ENCODE measurements at regions not wholly inside any gene's neighbourhood (a gene's known extent, or its start where the extent isn't known, plus 50 kb on each side); places are given as distances from the start of the nearest gene placed in this dataset.

GRCh38 chr9:30758726-30759446 is 1625.6 kb upstream of the ACO1 start:
- Histone ChIP-seq H3K9me3 (no peaks in the 10 kb centered on the region), H3K27me3 (replicated peaks; ENCODE audit: insufficient read depth) (no peaks in the 10 kb centered on the region), H3K36me3 (no peaks in the 10 kb centered on the region), H3K27ac (no peak overlapping the region), H3K4me3 (no peak overlapping the region), H3K4me1 (replicated peaks) (no peaks in the 10 kb centered on the region)
- TF ChIP-seq POLR2A (IDR thresholded peaks at IDR 0.05) = no peak
- TF ChIP-seq, protein P1, sequence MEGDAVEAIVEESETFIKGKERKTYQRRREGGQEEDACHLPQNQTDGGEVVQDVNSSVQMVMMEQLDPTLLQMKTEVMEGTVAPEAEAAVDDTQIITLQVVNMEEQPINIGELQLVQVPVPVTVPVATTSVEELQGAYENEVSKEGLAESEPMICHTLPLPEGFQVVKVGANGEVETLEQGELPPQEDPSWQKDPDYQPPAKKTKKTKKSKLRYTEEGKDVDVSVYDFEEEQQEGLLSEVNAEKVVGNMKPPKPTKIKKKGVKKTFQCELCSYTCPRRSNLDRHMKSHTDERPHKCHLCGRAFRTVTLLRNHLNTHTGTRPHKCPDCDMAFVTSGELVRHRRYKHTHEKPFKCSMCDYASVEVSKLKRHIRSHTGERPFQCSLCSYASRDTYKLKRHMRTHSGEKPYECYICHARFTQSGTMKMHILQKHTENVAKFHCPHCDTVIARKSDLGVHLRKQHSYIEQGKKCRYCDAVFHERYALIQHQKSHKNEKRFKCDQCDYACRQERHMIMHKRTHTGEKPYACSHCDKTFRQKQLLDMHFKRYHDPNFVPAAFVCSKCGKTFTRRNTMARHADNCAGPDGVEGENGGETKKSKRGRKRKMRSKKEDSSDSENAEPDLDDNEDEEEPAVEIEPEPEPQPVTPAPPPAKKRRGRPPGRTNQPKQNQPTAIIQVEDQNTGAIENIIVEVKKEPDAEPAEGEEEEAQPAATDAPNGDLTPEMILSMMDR (IDR thresholded peaks at IDR 0.05) = no peak
- TF ChIP-seq POLR2AphosphoS5 (IDR thresholded peaks at IDR 0.05) = no peak
- DNase-seq (ENCODE audit: low spot score) = no peak
- 93% methylated on average over 24 of the region's 24 CpGs for whole genome bisulfite sequencing
- intact Hi-C loops (cut with DNase I) = no loop called here

GRCh38 chr9:30765318-30765717 is 1619.1 kb upstream of the ACO1 start:
- intact Hi-C loops (cut with DNase I) = no loop called here

DNA sequence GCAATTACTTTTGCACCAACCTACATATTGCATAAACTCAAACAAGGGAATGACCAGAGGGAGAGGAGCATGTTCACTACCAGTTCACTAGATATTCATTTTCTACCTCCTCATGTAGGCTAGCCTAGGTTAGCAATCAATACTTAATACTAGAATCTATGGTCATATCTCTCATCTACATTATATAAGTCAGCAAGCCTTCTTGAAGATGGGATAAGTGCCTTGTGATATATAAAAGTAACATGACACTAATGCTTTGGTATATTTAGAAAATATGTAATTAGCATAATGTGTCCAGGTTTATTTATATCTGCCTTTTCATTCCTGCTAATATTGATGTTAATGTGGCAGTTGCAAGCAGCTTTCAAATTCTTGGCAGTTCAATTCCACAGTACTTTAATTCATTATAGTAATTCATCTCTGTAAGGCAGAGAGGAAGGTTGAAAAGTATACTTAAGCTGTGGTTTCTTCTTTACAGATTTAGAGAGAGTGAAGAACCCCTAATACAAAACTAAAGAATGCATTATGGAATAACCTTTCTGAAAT is 1613.2 kb upstream of the ACO1 start:
- no peak for DNase-seq (ENCODE audit: low spot score)
- TF ChIP-seq, protein P1 (IDR thresholded peaks at IDR 0.05) = no peak
- no peak for TF ChIP-seq POLR2A (IDR thresholded peaks at IDR 0.05)
- TF ChIP-seq POLR2AphosphoS5 (IDR thresholded peaks at IDR 0.05) = no peak
- no peak overlapping the region for H3K4me3 ChIP-seq

More at GRCh38 chr9:30765318-30765717, 1619.1 kb upstream of the ACO1 start:
- no peak overlapping the region for H3K4me3 ChIP-seq
- no peaks in the 10 kb centered on the region for H3K36me3 ChIP-seq
- H3K4me1 ChIP-seq (replicated peaks) = no peaks in the 10 kb centered on the region
- no peaks in the 10 kb centered on the region for H3K9me3 ChIP-seq
- H3K27me3 ChIP-seq (replicated peaks; ENCODE audit: insufficient read depth) = no peaks in the 10 kb centered on the region
- DNase-seq (ENCODE audit: low spot score) = no peak
- no peak overlapping the region for H3K27ac ChIP-seq
- 96% methylated on average over 2 of the region's 2 CpGs for WGBS
- no peak for TF ChIP-seq POLR2A (IDR thresholded peaks at IDR 0.05)
- TF ChIP-seq, protein P1 (IDR thresholded peaks at IDR 0.05) = no peak
- TF ChIP-seq POLR2AphosphoS5 (IDR thresholded peaks at IDR 0.05) = no peak

DNA sequence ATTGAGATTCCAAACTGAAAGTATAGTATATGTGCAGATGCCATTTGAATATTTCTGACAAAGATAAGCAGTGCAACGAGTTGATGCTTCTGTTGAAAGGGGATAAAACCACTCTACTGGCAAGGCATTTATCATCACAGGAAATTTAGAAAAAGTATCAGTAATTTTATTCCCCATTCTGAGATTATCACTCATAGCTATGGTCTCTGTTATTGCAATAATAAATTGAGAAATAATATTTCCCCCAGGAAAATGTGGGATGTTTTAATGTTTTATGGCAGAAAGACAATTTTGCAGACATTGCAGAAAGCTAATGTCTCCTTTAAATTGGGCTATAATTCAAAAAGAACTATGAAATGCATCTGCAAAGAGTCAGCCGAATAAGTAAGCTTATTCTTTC is 1612.7 kb upstream of the ACO1 start:
- H3K27ac ChIP-seq = no peak overlapping the region
- no peaks in the 10 kb centered on the region for H3K27me3 ChIP-seq (replicated peaks; ENCODE audit: insufficient read depth)
- no peaks in the 10 kb centered on the region for H3K9me3 ChIP-seq
- no peaks in the 10 kb centered on the region for H3K36me3 ChIP-seq
- H3K4me1 ChIP-seq (replicated peaks) = no peaks in the 10 kb centered on the region
- TF ChIP-seq, protein P1 (IDR thresholded peaks at IDR 0.05) = no peak
- no peak for TF ChIP-seq POLR2A (IDR thresholded peaks at IDR 0.05)
- TF ChIP-seq POLR2AphosphoS5 (IDR thresholded peaks at IDR 0.05) = no peak
- WGBS = 62% methylated on average over 2 of the region's 2 CpGs
- intact Hi-C loops (cut with DNase I) = no loop called here
- H3K4me3 ChIP-seq = no peak overlapping the region
- no peak for DNase-seq (ENCODE audit: low spot score)

More for the DNA sequence above, 1613.2 kb upstream of the ACO1 start:
- no peaks in the 10 kb centered on the region for H3K36me3 ChIP-seq
- H3K27me3 ChIP-seq (replicated peaks; ENCODE audit: insufficient read depth) = no peaks in the 10 kb centered on the region
- no peaks in the 10 kb centered on the region for H3K4me1 ChIP-seq (replicated peaks)
- H3K27ac ChIP-seq = no peak overlapping the region
- H3K9me3 ChIP-seq = no peaks in the 10 kb centered on the region
- intact Hi-C loops (cut with DNase I) = no loop called here

DNA sequence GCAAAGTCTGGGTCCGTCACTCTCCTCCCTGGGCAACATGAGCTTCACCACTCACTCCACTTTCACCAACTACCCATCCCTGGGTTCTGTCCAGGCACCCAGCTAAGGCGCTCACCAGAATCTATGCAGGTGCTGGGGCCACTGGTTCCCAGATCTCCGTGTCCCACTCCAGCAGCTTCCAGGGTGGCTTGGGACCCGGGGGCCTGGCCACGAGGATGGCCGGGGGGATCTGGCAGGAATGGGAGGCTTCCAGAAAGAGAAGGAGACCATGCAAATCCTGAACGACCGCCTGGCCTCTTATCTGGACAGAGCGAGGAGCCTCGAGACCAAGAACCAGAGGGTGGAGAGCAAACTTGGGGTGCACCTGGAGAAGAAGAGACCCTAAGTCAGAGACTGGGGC is 1611.0 kb upstream of the ACO1 start:
- H3K27me3 ChIP-seq (replicated peaks; ENCODE audit: insufficient read depth) = no peaks in the 10 kb centered on the region
- no peaks in the 10 kb centered on the region for H3K4me1 ChIP-seq (replicated peaks)
- no peaks in the 10 kb centered on the region for H3K36me3 ChIP-seq
- H3K27ac ChIP-seq = no peak overlapping the region
- WGBS = 92% methylated on average over 10 of the region's 10 CpGs
- intact Hi-C loops (cut with DNase I) = no loop called here
- no peak for DNase-seq (ENCODE audit: low spot score)
- no peak overlapping the region for H3K4me3 ChIP-seq
- TF ChIP-seq POLR2AphosphoS5 (IDR thresholded peaks at IDR 0.05) (no peak), POLR2A (IDR thresholded peaks at IDR 0.05) (no peak)
- TF ChIP-seq, protein P1 (IDR thresholded peaks at IDR 0.05) = no peak
- no peaks in the 10 kb centered on the region for H3K9me3 ChIP-seq

All from prostate gland (tissue), 2 donors.